ENCODE measurements at regions not wholly inside any gene's neighbourhood (a gene's known extent, or its start where the extent isn't known, plus 50 kb on each side); places are given as distances from the start of the nearest gene placed in this dataset.

DNA sequence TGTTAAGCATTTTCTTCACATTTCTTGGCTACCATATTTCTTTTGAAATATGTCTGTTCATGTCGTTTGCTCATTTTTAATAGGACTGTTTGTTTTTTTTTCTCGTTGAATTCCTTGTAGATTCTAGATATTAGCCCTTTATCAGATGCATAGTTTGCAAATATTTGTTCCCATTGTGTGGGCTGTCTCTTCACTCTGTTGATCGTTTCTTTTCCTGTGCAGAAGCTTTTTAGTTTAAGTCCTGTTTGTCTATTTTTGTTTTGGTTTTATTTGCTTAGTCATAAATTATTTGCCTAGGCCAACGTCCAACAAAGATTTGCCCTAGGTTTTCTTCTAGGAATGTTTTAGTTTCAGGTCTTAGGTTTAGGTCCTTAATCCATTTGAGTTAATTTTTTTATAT lies 1494.7 kb downstream of the SUCLG1 start:
- CTCF ChIA-PET, result no interaction called here
- POLR2A ChIA-PET, result no interaction called here
- Histone ChIP-seq H3K36me3 (ENCODE audit: control insufficient read depth in 2 of 2, insufficient read depth in 1 of 2, low read length in 2 of 2) (no peaks in the 10 kb centered on the region), H3K4me1 (ENCODE audit: control insufficient read depth, insufficient read depth, low read length) (no peaks in the 10 kb centered on the region), H3K9me3 (ENCODE audit: control insufficient read depth, insufficient read depth, low read depth, low read length) (no peaks in the 10 kb centered on the region), H3K27ac (ENCODE audit: extremely low read depth, low read depth, low read length) (no peak overlapping the region), H3K4me3 (ENCODE audit: low read depth, low read length) (no peak overlapping the region)
- TF ChIP-seq IKZF3 (tag by site-specific recombination; IDR thresholded peaks at IDR 0.05) (no peak), ZNF37A (tag by site-specific recombination; IDR thresholded peaks at IDR 0.05) (no peak), MEIS1 (CRISPR knock-in tag; IDR thresholded peaks at IDR 0.05; ENCODE audit: borderline replicate concordance) (no peak), ZNF792 (tag by site-specific recombination; IDR thresholded peaks at IDR 0.05) (no peak), PRDM1 (tag by site-specific recombination; IDR thresholded peaks at IDR 0.05) (no peak), ZNF311 (tag by site-specific recombination; IDR thresholded peaks at IDR 0.05; ENCODE audit: borderline replicate concordance) (no peak), ZNF214 (tag by site-specific recombination; IDR thresholded peaks at IDR 0.05; ENCODE audit: borderline replicate concordance) (no peak), EGR2 (tag by site-specific recombination; IDR thresholded peaks at IDR 0.05; ENCODE audit: low read depth) (no peak), ZNF23 (tag by site-specific recombination; IDR thresholded peaks at IDR 0.05; ENCODE audit: borderline replicate concordance) (no peak), ZNF366 (tag by site-specific recombination; conservative IDR thresholded peaks at IDR 0.05) (no peak)
- TF ChIP-seq, protein P1, sequence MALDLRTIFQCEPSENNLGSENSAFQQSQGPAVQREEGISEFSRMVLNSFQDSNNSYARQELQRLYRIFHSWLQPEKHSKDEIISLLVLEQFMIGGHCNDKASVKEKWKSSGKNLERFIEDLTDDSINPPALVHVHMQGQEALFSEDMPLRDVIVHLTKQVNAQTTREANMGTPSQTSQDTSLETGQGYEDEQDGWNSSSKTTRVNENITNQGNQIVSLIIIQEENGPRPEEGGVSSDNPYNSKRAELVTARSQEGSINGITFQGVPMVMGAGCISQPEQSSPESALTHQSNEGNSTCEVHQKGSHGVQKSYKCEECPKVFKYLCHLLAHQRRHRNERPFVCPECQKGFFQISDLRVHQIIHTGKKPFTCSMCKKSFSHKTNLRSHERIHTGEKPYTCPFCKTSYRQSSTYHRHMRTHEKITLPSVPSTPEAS (tag by site-specific recombination; IDR thresholded peaks at IDR 0.05), result no peak
- TF ChIP-seq, protein P2, sequence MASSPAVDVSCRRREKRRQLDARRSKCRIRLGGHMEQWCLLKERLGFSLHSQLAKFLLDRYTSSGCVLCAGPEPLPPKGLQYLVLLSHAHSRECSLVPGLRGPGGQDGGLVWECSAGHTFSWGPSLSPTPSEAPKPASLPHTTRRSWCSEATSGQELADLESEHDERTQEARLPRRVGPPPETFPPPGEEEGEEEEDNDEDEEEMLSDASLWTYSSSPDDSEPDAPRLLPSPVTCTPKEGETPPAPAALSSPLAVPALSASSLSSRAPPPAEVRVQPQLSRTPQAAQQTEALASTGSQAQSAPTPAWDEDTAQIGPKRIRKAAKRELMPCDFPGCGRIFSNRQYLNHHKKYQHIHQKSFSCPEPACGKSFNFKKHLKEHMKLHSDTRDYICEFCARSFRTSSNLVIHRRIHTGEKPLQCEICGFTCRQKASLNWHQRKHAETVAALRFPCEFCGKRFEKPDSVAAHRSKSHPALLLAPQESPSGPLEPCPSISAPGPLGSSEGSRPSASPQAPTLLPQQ (tag by site-specific recombination; IDR thresholded peaks at IDR 0.05), result no peak
- TF ChIP-seq, protein P3, sequence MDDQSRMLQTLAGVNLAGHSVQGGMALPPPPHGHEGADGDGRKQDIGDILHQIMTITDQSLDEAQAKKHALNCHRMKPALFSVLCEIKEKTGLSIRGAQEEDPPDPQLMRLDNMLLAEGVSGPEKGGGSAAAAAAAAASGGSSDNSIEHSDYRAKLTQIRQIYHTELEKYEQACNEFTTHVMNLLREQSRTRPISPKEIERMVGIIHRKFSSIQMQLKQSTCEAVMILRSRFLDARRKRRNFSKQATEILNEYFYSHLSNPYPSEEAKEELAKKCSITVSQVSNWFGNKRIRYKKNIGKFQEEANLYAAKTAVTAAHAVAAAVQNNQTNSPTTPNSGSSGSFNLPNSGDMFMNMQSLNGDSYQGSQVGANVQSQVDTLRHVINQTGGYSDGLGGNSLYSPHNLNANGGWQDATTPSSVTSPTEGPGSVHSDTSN (CRISPR knock-in tag; IDR thresholded peaks at IDR 0.05), result no peak
- TF ChIP-seq, protein P4, sequence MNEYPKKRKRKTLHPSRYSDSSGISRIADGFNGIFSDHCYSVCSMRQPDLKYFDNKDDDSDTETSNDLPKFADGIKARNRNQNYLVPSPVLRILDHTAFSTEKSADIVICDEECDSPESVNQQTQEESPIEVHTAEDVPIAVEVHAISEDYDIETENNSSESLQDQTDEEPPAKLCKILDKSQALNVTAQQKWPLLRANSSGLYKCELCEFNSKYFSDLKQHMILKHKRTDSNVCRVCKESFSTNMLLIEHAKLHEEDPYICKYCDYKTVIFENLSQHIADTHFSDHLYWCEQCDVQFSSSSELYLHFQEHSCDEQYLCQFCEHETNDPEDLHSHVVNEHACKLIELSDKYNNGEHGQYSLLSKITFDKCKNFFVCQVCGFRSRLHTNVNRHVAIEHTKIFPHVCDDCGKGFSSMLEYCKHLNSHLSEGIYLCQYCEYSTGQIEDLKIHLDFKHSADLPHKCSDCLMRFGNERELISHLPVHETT (tag by site-specific recombination; IDR thresholded peaks at IDR 0.05), result no peak

DNA sequence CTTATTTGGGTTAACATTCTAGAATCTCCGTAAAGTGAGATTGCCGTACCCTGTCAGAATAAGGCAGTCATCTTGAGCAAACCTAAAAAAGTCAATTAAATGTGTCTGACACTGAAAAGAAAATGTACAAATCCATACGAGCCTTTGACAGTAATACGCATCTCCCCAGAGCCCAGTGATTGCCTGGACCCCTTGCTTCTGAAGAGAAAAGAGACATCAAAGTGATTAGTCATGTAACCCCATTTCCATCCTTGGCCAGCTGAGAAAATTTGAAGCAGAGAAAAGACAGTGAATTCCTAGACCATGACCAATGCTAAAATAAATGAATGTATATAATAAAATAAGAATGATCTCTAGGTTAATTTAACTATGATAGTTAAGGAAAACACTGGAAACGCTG lies 1499.4 kb downstream of the SUCLG1 start:
- Histone ChIP-seq H3K4me3 (ENCODE audit: low read depth, low read length) (no peak overlapping the region), H3K9me3 (ENCODE audit: control insufficient read depth, insufficient read depth, low read depth, low read length) (no peaks in the 10 kb centered on the region), H3K4me1 (ENCODE audit: control insufficient read depth, insufficient read depth, low read length) (no peaks in the 10 kb centered on the region), H3K27ac (ENCODE audit: extremely low read depth, low read depth, low read length) (no peak overlapping the region), H3K36me3 (ENCODE audit: control insufficient read depth in 2 of 2, insufficient read depth in 1 of 2, low read length in 2 of 2) (no peaks in the 10 kb centered on the region)
- TF ChIP-seq ZFHX2 (tag by site-specific recombination; conservative IDR thresholded peaks at IDR 0.05), result no peak
- TF ChIP-seq ZNF23 (tag by site-specific recombination; IDR thresholded peaks at IDR 0.05; ENCODE audit: borderline replicate concordance), result no peak
- no peak for TF ChIP-seq ZNF133 (tag by site-specific recombination; IDR thresholded peaks at IDR 0.05)
- TF ChIP-seq ZNF792 (tag by site-specific recombination; IDR thresholded peaks at IDR 0.05), result no peak
- TF ChIP-seq TCF7L2 (IDR thresholded peaks at IDR 0.05; ENCODE audit: borderline replicate concordance, low read depth, low read length), result no peak
- TF ChIP-seq ZNF324 (tag by site-specific recombination; IDR thresholded peaks at IDR 0.05), result no peak
- no peak for TF ChIP-seq HOXA7 (CRISPR knock-in tag; IDR thresholded peaks at IDR 0.05; ENCODE audit: borderline replicate concordance)
- no peak for TF ChIP-seq ZNF121 (tag by site-specific recombination; IDR thresholded peaks at IDR 0.05)
- no peak for TF ChIP-seq ZNF473 (tag by site-specific recombination; IDR thresholded peaks at IDR 0.05)
- TF ChIP-seq HOXC10 (CRISPR knock-in tag; IDR thresholded peaks at IDR 0.05), result no peak
- TF ChIP-seq TRIM28 (IDR thresholded peaks at IDR 0.05; ENCODE audit: borderline replicate concordance, low read length), result no peak
- TF ChIP-seq, protein P5, sequence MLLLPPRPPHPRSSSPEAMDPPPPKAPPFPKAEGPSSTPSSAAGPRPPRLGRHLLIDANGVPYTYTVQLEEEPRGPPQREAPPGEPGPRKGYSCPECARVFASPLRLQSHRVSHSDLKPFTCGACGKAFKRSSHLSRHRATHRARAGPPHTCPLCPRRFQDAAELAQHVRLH (tag by site-specific recombination; IDR thresholded peaks at IDR 0.05), result no peak
- TF ChIP-seq, protein P6, sequence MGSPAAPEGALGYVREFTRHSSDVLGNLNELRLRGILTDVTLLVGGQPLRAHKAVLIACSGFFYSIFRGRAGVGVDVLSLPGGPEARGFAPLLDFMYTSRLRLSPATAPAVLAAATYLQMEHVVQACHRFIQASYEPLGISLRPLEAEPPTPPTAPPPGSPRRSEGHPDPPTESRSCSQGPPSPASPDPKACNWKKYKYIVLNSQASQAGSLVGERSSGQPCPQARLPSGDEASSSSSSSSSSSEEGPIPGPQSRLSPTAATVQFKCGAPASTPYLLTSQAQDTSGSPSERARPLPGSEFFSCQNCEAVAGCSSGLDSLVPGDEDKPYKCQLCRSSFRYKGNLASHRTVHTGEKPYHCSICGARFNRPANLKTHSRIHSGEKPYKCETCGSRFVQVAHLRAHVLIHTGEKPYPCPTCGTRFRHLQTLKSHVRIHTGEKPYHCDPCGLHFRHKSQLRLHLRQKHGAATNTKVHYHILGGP (tag by site-specific recombination; IDR thresholded peaks at IDR 0.05), result no peak
- TF ChIP-seq ZBTB21 (tag by site-specific recombination; IDR thresholded peaks at IDR 0.05), result no peak
- TF ChIP-seq ZNF561 (tag by site-specific recombination; IDR thresholded peaks at IDR 0.05; ENCODE audit: borderline replicate concordance), result no peak
- TF ChIP-seq ZBTB17 (tag by site-specific recombination; IDR thresholded peaks at IDR 0.05), result no peak
- CTCF ChIA-PET, result no interaction called here
- POLR2A ChIA-PET, result no interaction called here

Measured in HEK293 (cell line).